Effector memory CD8-positive, alpha-beta T cell (primary cell): ENCODE measurements at regions not wholly inside any gene's neighbourhood (a gene's known extent, or its start where the extent isn't known, plus 50 kb on each side); places are given as distances from the start of the nearest gene placed in this dataset.
"Not testable (repeated sequence)": the region's sequence is repeated elsewhere in the genome, so short reads cannot be mapped to it uniquely, and the experiment has no call there.

Experiments used
- ATAC-seq: fragments of 150-1000 bp; cut with Tn5 transposase; replicated peaks from 2 replicates; pipeline ENCODE4 v1.10.0; 2021; ENCODE audit warnings: mild to moderate bottlenecking, moderate library complexity
- DNase-seq, 3 experiments: peaks; one replicate each; pipeline ENCODE4 v3.0.0; 2021
- H3K27ac Mint-ChIP-seq, 2 donors: one replicate each; pipeline ENCODE4 v1.8.0; 2022; ENCODE audit warnings: mild to moderate bottlenecking in 2 of 2, mixed read lengths in 2 of 2, moderate library complexity in 2 of 2
- H3K27me3 Mint-ChIP-seq, 2 donors: one replicate each; pipeline ENCODE4 v1.8.0; 2022; ENCODE audit warnings: mixed read lengths in 2 of 2
- H3K36me3 Mint-ChIP-seq: one replicate; pipeline ENCODE4 v1.8.0; 2022; ENCODE audit warnings: mild to moderate bottlenecking, moderate library complexity, mixed read lengths; ENCODE audit not compliant: insufficient read depth
- H3K4me1 Mint-ChIP-seq, 2 donors: one replicate each; pipeline ENCODE4 v1.8.0; 2022; ENCODE audit warnings: low read depth in 2 of 2, mixed read lengths in 2 of 2
- H3K4me3 Mint-ChIP-seq, 2 donors: one replicate each; pipeline ENCODE4 v1.8.0; 2022; ENCODE audit warnings: mild to moderate bottlenecking in 2 of 2, mixed read lengths in 2 of 2, moderate library complexity in 2 of 2
- H3K9me3 Mint-ChIP-seq, 2 donors: one replicate each; pipeline ENCODE4 v1.8.0; 2022; ENCODE audit warnings: mixed read lengths in 2 of 2

DNA sequence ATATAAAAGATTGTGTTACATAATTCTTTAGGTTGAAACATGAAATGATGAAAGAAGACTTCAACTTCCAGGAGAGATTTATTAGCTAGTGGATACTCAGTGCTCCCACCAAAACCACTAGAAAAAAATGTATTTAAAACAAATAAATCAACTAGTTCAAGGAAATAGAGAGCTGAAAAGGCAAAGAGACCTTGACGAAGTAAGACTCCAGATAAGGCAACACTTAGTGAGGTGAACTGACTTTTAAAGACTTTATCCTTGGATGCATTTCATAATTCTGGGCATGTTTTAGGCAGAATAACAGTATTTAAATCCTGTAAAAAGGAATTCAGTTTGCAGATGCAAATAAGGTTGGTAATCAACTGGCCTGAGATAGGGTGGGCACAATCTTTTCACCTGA lies 1150.7 kb downstream of the FSCB start:
- Mint-ChIP-seq H3K27ac (no peak overlapping the region), H3K4me3 (no peak overlapping the region), H3K36me3 (no peaks in the 10 kb centered on the region), H3K27me3 (no peaks in the 10 kb centered on the region), H3K9me3 (peaks cover 4 to 9% of the 10 kb centered on the region in 2 donors), H3K4me1 (no peaks in the 10 kb centered on the region)
- no peak for DNase-seq
- ATAC-seq, result no peak

DNA sequence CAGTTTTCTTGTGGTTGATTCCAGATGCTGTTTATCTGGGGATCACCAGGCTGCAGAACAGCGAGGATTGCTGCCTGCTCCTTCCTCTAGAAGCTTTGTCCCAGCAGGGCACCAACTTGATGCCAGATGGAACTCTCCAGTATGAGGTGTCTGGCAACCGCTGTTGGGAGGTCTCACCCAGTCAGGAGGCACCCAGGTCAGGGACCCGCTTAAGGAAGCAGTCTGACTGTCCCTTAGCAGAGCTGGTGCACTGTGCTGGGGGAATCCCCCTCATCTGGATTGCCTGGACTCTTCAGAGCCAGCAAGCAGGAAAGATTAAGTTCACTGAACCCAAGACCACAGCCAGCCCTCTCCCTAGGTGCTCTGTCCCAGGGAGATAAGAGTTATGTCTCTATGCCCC lies 1165.2 kb downstream of the FSCB start:
- Mint-ChIP-seq H3K4me1 (no peaks in the 10 kb centered on the region), H3K36me3 (no peaks in the 10 kb centered on the region), H3K9me3 (peaks cover 5 to 17% of the 10 kb centered on the region in 2 donors), H3K4me3 (no peak overlapping the region), H3K27me3 (no peaks in the 10 kb centered on the region), H3K27ac (no peak overlapping the region)
- DNase-seq (no peak), ATAC-seq (no peak)

DNA sequence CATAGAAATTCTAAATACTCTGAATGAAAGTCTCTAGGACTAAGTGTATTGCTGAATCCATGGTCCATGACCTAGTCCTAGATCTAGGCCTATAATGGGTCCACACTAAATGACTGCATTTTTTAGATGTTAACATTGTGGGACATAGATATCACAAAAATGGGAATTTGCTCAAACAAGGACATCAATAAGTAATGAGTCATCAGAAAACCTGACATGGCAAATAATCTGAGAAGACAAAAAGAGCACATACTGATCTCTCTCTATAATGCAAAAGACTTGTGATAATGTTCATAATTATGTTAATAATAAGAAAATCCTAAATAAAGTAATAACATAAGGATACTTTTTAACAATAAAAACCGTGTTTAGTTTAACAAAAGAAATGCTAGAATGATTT lies 1168.4 kb downstream of the FSCB start:
- no peak for ATAC-seq
- Mint-ChIP-seq H3K27me3 (no peaks in the 10 kb centered on the region), H3K27ac (no peak overlapping the region), H3K9me3 (peaks cover 3 to 17% of the 10 kb centered on the region in 2 donors), H3K4me3 (no peak overlapping the region), H3K4me1 (no peaks in the 10 kb centered on the region), H3K36me3 (no peaks in the 10 kb centered on the region)
- no peak for DNase-seq

DNA sequence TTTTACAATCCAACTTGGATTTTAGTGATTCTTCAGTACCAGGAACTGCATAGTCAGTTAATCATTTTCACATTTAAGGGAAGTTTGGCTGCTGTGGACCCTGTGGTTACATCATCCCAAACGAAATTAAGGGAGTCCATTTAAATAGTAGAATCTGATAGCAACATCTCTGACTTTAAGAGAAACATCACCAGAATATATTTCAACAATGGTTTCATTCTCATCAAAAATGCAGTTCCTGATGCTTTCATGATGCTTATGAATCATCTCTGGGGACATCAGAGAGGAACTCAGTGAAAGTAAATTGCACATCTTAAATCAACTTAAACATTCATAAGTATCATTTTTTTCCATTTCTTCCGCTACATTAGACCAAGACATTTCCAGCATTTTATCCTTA lies 1170.7 kb downstream of the FSCB start:
- Mint-ChIP-seq H3K36me3 (no peaks in the 10 kb centered on the region), H3K27me3 (no peaks in the 10 kb centered on the region), H3K27ac (no peak overlapping the region), H3K9me3 (peaks cover 3 to 5% of the 10 kb centered on the region in 2 donors), H3K4me1 (no peaks in the 10 kb centered on the region), H3K4me3 (no peak overlapping the region)
- ATAC-seq (no peak), DNase-seq (no peak)

DNA sequence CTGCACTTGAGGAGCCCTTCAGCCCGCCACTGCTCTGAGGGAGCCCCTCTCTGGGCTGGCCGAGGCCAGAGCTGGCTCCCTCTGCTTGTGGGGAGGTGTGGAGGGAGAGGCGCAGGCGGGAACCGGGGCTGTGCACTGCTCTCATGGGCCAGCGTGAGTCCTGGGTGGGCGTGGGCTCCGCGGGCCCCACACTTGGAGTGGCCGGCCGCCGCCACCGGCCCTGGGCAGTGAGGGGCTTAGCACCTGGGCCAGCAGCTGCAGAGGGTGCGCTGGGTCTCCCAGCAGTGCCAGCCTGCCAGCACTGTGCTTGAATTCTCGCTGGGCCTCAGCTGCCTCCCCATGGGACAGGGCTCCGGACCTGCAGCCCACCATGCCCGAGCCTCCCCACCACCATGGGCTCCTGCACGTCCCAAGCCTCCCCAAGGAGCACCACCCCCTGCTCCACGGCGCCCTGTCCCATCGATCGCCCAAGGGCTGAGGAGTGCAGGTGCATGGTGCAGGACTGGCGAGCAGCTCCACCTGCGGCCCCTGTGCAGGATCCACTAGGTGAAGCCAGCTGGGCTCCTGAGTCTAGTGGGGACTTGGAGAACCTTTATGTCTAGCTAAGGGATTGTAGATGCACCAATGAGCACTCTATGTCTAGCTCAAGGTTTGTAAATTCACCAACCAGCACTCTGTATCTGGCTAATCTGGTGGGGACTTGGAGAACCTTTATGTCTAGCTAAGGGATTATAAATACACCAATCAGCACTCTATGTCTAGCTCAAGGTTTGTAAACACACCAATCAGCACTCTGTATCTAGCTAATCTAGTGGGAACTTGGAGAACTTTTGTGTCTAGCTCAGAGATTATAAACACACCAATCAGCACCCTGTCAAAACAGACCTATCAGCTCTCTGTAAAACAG lies 1180.3 kb downstream of the FSCB start:
- H3K4me1 Mint-ChIP-seq, DNase-seq, H3K27me3 Mint-ChIP-seq, H3K4me3 Mint-ChIP-seq, H3K36me3 Mint-ChIP-seq, ATAC-seq, H3K27ac Mint-ChIP-seq: not testable (repeated sequence)
- H3K9me3 Mint-ChIP-seq, result peaks cover 3 to 19% of the 10 kb centered on the region in 2 donors

DNA sequence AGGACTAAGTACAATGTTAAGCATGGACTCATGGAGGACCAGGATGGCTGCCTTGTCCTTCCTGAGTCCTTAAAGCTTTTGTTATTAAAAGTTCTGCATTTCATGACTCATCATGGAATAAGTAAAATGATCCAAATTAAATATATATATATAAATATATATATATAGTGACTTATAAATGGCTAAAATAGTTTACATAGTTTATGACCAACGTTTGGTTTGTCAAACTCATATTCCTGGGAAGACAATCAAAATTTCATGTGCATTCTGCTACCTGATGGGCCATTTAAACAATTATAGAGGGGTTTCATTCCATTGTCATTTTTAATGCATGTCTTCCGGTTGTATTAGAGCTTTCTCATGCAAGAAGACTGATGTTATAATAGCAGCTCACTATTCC lies 1190.7 kb downstream of the FSCB start:
- peaks cover 2 to 8% of the 10 kb centered on the region in 2 donors for H3K9me3 Mint-ChIP-seq
- H3K4me1 Mint-ChIP-seq, result no peaks in the 10 kb centered on the region
- H3K27ac Mint-ChIP-seq, result no peak overlapping the region
- H3K36me3 Mint-ChIP-seq, result no peaks in the 10 kb centered on the region
- ATAC-seq (no peak), DNase-seq (no peak)
- no peaks in the 10 kb centered on the region for H3K27me3 Mint-ChIP-seq
- no peak overlapping the region for H3K4me3 Mint-ChIP-seq

DNA sequence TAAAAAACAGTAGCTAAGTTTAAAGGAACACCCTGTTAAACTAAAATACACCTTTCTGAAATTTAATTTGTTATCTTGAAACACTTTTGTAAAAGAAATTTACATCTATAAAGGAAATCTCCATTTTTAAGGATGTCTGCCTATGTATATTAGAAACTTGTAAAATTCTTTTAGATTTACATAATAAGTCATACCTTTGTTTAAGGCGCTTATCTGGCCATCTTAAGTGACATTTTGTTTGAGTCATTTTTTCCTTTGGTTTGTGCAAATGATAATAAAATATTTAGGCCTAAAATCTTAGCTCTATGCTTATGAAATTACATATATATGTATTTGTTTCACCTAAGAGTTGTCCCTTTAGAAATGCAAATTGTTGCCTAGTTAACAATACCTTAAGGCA lies 1193.4 kb downstream of the FSCB start:
- no peaks in the 10 kb centered on the region for H3K27me3 Mint-ChIP-seq
- ATAC-seq, result no peak

DNA sequence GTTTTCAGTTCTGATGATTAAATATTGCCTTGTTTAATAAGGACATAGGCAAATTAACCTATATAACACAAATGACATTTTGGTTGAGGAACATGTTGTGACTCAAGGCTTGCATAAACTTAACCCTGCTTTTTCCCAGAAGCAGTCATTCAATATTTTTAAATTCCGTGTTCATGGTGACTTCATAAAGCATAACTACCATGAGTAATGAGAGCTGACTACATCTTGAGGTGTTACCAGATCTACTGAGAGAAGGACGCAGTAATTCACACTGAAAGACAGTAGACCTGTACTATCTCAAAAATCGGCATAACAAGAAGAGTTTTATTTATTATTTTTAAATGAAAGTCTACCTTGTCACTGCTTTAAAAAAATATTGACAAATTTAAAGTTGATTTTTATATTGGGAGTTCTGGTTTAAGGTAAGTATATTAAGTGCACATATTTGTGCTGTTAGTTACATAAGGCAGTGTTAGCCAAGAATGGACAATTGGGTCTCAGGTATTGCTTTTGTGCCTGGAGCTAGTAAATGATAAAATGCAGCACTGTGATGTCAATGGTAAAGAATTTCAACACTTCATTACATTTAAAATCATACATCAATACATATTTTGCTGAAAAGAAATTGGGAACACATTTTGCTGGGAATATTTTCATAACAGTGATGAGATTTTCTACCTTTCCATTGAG lies 1198.5 kb downstream of the FSCB start:
- Mint-ChIP-seq H3K4me3 (no peak overlapping the region), H3K27me3 (no peaks in the 10 kb centered on the region), H3K9me3 (peaks cover 0 to 9% of the 10 kb centered on the region in 2 donors), H3K4me1 (no peaks in the 10 kb centered on the region), H3K36me3 (no peaks in the 10 kb centered on the region), H3K27ac (no peak overlapping the region)
- ATAC-seq (no peak), DNase-seq (no peak)

More for the DNA sequence above, 1193.4 kb downstream of the FSCB start:
- Mint-ChIP-seq H3K4me1 (no peaks in the 10 kb centered on the region), H3K4me3 (no peak overlapping the region), H3K9me3 (peaks cover 0 to 9% of the 10 kb centered on the region in 2 donors), H3K27ac (no peak overlapping the region), H3K36me3 (no peaks in the 10 kb centered on the region)
- DNase-seq, result no peak

DNA sequence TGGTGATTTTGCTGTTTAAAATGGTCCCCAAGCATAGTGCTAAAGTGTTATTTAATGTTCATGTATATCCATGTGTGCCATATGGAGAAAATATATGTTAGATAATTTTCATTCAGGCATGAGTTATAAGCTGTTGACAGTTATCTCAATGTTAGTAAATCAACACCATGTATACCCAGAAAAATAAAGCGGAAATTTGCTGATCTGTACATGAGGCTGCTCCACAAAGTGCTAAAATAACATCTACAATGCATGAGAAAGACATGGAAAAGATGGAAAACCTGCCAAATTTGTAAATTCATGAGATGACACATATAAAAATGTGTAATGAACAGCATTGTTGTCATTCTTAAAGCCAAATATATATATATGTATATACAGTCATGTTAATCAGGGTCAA lies 1199.2 kb downstream of the FSCB start:
- Mint-ChIP-seq H3K27me3 (no peaks in the 10 kb centered on the region), H3K36me3 (no peaks in the 10 kb centered on the region), H3K27ac (no peak overlapping the region), H3K4me1 (no peaks in the 10 kb centered on the region), H3K9me3 (peaks cover 0 to 8% of the 10 kb centered on the region in 2 donors), H3K4me3 (no peak overlapping the region)
- DNase-seq, result no peak
- ATAC-seq, result no peak

DNA sequence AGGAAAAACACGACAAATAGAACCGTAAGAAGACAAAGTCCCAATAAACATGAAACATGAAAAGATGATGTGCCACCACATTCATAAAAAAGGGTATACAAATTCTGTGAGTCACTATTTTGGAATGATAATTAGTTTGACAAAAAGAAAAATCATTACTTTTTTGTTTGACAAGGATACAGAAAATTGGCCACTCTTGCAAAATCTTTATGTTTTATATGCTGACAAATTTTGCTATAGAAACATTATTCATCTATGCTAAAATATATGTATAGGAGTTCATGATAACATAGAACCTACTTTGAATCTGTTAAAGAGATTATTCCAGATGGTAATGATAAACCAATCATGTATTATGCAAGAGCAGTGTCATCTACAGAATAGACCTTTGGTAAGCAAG lies 1201.0 kb downstream of the FSCB start:
- no peaks in the 10 kb centered on the region for H3K4me1 Mint-ChIP-seq
- DNase-seq (no peak), ATAC-seq (no peak)
- peaks cover 0 to under 1% of the 10 kb centered on the region in 2 donors for H3K9me3 Mint-ChIP-seq
- no peak overlapping the region for H3K27ac Mint-ChIP-seq
- no peaks in the 10 kb centered on the region for H3K36me3 Mint-ChIP-seq
- H3K27me3 Mint-ChIP-seq, result no peaks in the 10 kb centered on the region
- no peak overlapping the region for H3K4me3 Mint-ChIP-seq

DNA sequence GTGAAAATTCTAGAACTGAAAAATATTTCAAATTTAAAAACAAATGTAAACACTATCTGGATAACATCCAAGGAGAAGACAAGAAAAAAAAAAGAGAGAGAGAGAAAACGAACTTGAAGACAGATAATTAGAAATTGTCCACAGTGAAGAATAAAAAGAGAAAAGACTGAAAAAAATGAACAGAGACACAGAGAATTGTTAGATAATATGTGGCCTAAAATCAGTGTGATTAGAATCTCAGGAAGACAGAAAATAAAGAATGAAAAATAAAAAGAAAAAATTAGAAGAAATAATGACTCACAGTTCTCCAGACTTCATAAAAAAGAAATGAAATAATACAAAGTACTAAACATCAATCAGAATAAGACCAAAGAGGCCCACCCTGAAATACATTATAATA lies 1209.3 kb downstream of the FSCB start:
- Mint-ChIP-seq H3K9me3 (peaks cover 6 to 12% of the 10 kb centered on the region in 2 donors), H3K27me3 (no peaks in the 10 kb centered on the region), H3K36me3 (peaks cover 6% of the 10 kb centered on the region), H3K4me1 (no peaks in the 10 kb centered on the region), H3K27ac (peak overlapping the region in 1 of 2 donors; percentile 42), H3K4me3 (no peak overlapping the region)
- ATAC-seq (no peak), DNase-seq (no peak)

DNA sequence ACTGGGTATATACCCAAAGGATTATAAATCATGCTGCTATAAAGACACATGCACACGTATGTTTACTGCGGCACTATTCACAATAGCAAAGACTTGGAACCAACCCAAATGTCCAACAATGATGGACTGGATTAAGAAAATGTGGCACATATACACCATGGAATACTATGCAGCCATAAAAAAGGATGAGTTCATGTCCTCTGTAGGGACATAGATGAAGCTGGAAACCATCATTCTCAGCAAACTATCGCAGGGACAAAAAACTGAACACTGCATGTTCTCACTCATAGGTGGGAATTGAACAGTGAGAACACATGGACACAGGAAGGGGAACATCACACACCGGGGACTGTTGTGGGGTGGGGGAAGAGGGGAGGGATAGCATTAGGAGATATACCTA lies 1211.0 kb downstream of the FSCB start:
- peaks cover 10 to 12% of the 10 kb centered on the region in 2 donors for H3K9me3 Mint-ChIP-seq
- not testable (repeated sequence) for H3K36me3 Mint-ChIP-seq, H3K27ac Mint-ChIP-seq, ATAC-seq, H3K4me3 Mint-ChIP-seq, DNase-seq, H3K27me3 Mint-ChIP-seq, H3K4me1 Mint-ChIP-seq

DNA sequence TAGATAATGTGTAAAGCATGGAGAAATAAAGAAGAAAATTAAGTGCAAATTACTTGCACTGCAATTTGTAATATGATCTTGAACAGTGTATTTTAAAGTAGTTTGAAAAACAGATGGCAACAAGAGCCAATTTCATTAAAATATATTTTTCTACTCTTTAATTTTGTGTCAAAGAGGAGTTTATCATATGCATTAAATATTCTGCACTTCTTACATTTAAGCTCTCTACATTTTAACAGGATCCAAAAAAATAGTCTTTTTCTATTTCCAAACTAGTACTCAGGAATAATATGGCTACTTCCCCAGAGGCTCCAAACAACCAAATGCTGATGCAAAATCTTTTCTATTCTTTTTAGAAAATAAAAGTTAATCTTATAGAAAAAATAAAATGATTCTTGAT lies 1221.5 kb downstream of the FSCB start:
- DNase-seq, result no peak
- Mint-ChIP-seq H3K36me3 (peaks cover 3% of the 10 kb centered on the region), H3K4me3 (no peak overlapping the region), H3K4me1 (no peaks in the 10 kb centered on the region), H3K9me3 (peaks cover 8 to 13% of the 10 kb centered on the region in 2 donors), H3K27me3 (no peaks in the 10 kb centered on the region), H3K27ac (no peak overlapping the region)
- no peak for ATAC-seq

DNA sequence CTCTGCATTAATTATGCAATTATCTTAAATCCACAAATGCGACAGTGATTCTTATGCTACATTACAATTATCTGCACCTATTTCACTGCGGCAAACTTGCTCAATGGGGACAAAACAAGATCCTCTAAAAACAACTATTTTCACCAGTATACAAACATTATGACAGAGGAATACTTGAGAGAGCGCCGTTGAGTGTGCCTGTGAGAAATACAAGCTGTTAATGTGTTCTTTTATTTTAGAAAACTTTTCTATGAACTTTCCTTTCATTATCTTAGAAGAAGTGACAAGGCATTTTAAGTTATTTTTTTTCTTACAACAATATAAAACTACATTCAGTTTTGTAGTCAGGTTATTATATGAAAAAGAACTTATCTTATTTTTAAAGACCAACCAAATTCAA lies 1247.0 kb downstream of the FSCB start:
- Mint-ChIP-seq H3K4me3 (no peak overlapping the region), H3K36me3 (no peaks in the 10 kb centered on the region), H3K4me1 (no peaks in the 10 kb centered on the region), H3K27ac (no peak overlapping the region), H3K27me3 (no peaks in the 10 kb centered on the region), H3K9me3 (peaks cover 6 to 19% of the 10 kb centered on the region in 2 donors)
- no peak for DNase-seq
- ATAC-seq, result no peak
